PC-3 (cell line): ENCODE measurements at regions not wholly inside any gene's neighbourhood (a gene's known extent, or its start where the extent isn't known, plus 50 kb on each side); places are given as distances from the start of the nearest gene placed in this dataset.

ENCODE experiments used
- ATAC-seq: fragments of 200-7000 bp; cut with Tn5 transposase; 2 replicates; pipeline ENCODE4 v1.9.1; 2020; ENCODE audit warnings: mild to moderate bottlenecking, moderate library complexity
- BruUV-seq: library from RNA; stranded (reverse); fragments of 400-500 nt; replicated peaks from 2 replicates; lab custom pipeline; 2021; lab: Mats Ljungman, UMichigan
- CTCF ChIA-PET: fragments of 300-600 bp; sonication (Branson Sonifier 250); formaldehyde crosslinking; loops from one replicate; lab custom pipeline; 2022; ENCODE audit warnings: antibody characterized with exemption; lab: Charles Lee
- POLR2A ChIA-PET: fragments of 300-600 bp; sonication (Branson Sonifier 250); formaldehyde crosslinking; loops from one replicate; lab custom pipeline; 2022; ENCODE audit warnings: antibody characterized with exemption; ENCODE audit not compliant: unreplicated experiment; lab: Charles Lee
- DNase-seq: peaks from one replicate; pipeline ENCODE4 v3.0.0-alpha.2; 2015
- H2AFZ ChIP-seq: fragments of 300-600 bp; sonication (generic); 2 replicates; pipeline ENCODE4 v1.6.0; 2016; ENCODE audit warnings: antibody characterized with exemption, low read length
- H3F3A ChIP-seq: fragments of 300-600 bp; sonication (generic); one replicate; pipeline ENCODE4 v1.6.0; 2017; ENCODE audit warnings: antibody characterized with exemption, low read length, control low read depth, mild to moderate bottlenecking; ENCODE audit not compliant: unreplicated experiment
- H3K27ac ChIP-seq: fragments of 300-600 bp; sonication (generic); 2 replicates; pipeline ENCODE4 v1.5.1; 2016; ENCODE audit warnings: mild to moderate bottlenecking, low read length
- H3K27me3 ChIP-seq: fragments of 300-600 bp; sonication (generic); 2 replicates; pipeline ENCODE4 v1.6.1; 2016; ENCODE audit warnings: low read length, mixed read lengths
- H3K36me3 ChIP-seq: fragments of 300-600 bp; sonication (generic); 2 replicates; pipeline ENCODE4 v1.6.1; 2016; ENCODE audit warnings: low read depth, mixed run types, low read length, mixed read lengths
- H3K4me1 ChIP-seq: fragments of 300-600 bp; sonication (generic); 2 replicates; pipeline ENCODE4 v1.5.1; 2016; ENCODE audit warnings: low read length; ENCODE audit not compliant: insufficient read depth
- H3K4me2 ChIP-seq: fragments of 300-600 bp; sonication (generic); 2 replicates; pipeline ENCODE4 v1.6.0; 2016; ENCODE audit warnings: low read length
- H3K4me3 ChIP-seq: fragments of 300-600 bp; sonication (generic); 2 replicates; pipeline ENCODE4 v1.5.1; 2016; ENCODE audit warnings: mild to moderate bottlenecking, low read length, mixed read lengths
- H3K79me2 ChIP-seq: fragments of 300-600 bp; sonication (generic); 2 replicates; pipeline ENCODE4 v1.6.1; 2017; ENCODE audit warnings: low read length, mixed read lengths
- H3K9ac ChIP-seq: fragments of 300-600 bp; sonication (generic); 2 replicates; pipeline ENCODE4 v1.6.0; 2016; ENCODE audit warnings: mild to moderate bottlenecking, low read length
- H3K9me2 ChIP-seq: fragments of 300-600 bp; sonication (generic); replicated peaks from 2 replicates; pipeline ENCODE4 v1.6.1; 2016; ENCODE audit warnings: mixed run types, low read length, mixed read lengths
- H3K9me3 ChIP-seq: fragments of 300-600 bp; sonication (generic); 2 replicates; pipeline ENCODE4 v1.6.1; 2016; ENCODE audit warnings: low read length, mixed read lengths
- H4K20me1 ChIP-seq: fragments of 300-600 bp; sonication (generic); 2 replicates; pipeline ENCODE4 v1.6.1; 2016; ENCODE audit warnings: low read length, mixed read lengths
- EZH2 ChIP-seq: fragments of 300-600 bp; sonication (generic); IDR thresholded peaks from one replicate; pipeline ENCODE4 v1.6.1; 2017; ENCODE audit warnings: antibody characterized with exemption, mild to moderate bottlenecking, low read length; ENCODE audit not compliant: unreplicated experiment
- EZH2phosphoT487 ChIP-seq: fragments of 300-600 bp; sonication (generic); IDR thresholded peaks from 2 replicates; pipeline ENCODE4 v1.6.1; 2018; ENCODE audit warnings: mild to moderate bottlenecking, antibody characterized with exemption, low read length, borderline replicate concordance
- intact Hi-C: fragments of 100-400 bp; cut with micrococcal nuclease; formaldehyde crosslinking; loops from 2 replicates; pipeline ENCODE4 v1.9.0; 2023
- TF ChIP-seq, protein P1 (sequence below): fragments of 300-600 bp; sonication (generic); conservative IDR thresholded peaks from 2 replicates; pipeline ENCODE4 v1.5.1; 2017; ENCODE audit warnings: antibody characterized with exemption, low read depth, mild to moderate bottlenecking, low read length

DNA sequence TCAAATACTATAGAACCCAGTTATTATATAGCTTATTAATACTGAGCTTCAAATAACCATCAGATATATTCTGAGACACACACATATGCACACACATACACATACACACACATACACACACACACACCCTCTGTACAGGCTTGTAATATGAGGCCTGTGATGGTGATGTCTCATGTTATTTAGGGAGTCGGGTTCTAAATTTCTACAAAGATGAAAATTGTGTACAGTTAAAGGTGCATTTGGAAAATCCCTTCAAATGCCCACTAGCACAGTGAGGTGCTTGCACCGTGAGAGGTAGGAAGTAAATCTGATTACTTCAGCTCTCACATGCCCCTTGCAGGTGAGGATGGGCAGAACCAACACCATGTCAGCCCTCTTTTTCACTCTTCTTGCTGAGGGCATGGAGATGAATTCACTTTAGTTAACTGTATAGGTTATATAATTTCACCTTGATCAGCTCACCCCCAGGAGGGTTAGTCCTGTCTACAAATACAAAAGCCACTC is 294.5 kb upstream of the PROK2 start:
- Histone ChIP-seq H2AFZ (no peak overlapping the region), H3K27me3 (0 out of 2 replicates have a peak, but pooled peaks cover 7% of the 10 kb centered on the region), H3K4me2 (no peak overlapping the region), H3F3A (no peaks in the 10 kb centered on the region), H4K20me1 (no peaks in the 10 kb centered on the region), H3K9me3 (peaks cover 8% of the 10 kb centered on the region), H3K36me3 (no peaks in the 10 kb centered on the region), H3K79me2 (no peaks in the 10 kb centered on the region), H3K9ac (no peak overlapping the region), H3K9me2 (no peaks in the 10 kb centered on the region), H3K4me1 (no peaks in the 10 kb centered on the region), H3K27ac (no peak overlapping the region), H3K4me3 (no peak overlapping the region)
- intact Hi-C loops: no loop called here
- DNase-seq (no peak), ATAC-seq (no peak)
- POLR2A ChIA-PET: no interaction called here
- TF ChIP-seq EZH2: no peak
- no peak for TF ChIP-seq EZH2phosphoT487
- TF ChIP-seq, protein P1, sequence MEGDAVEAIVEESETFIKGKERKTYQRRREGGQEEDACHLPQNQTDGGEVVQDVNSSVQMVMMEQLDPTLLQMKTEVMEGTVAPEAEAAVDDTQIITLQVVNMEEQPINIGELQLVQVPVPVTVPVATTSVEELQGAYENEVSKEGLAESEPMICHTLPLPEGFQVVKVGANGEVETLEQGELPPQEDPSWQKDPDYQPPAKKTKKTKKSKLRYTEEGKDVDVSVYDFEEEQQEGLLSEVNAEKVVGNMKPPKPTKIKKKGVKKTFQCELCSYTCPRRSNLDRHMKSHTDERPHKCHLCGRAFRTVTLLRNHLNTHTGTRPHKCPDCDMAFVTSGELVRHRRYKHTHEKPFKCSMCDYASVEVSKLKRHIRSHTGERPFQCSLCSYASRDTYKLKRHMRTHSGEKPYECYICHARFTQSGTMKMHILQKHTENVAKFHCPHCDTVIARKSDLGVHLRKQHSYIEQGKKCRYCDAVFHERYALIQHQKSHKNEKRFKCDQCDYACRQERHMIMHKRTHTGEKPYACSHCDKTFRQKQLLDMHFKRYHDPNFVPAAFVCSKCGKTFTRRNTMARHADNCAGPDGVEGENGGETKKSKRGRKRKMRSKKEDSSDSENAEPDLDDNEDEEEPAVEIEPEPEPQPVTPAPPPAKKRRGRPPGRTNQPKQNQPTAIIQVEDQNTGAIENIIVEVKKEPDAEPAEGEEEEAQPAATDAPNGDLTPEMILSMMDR: no peak
- BruUV-seq: no TSS peak
- CTCF ChIA-PET: no interaction called here

DNA sequence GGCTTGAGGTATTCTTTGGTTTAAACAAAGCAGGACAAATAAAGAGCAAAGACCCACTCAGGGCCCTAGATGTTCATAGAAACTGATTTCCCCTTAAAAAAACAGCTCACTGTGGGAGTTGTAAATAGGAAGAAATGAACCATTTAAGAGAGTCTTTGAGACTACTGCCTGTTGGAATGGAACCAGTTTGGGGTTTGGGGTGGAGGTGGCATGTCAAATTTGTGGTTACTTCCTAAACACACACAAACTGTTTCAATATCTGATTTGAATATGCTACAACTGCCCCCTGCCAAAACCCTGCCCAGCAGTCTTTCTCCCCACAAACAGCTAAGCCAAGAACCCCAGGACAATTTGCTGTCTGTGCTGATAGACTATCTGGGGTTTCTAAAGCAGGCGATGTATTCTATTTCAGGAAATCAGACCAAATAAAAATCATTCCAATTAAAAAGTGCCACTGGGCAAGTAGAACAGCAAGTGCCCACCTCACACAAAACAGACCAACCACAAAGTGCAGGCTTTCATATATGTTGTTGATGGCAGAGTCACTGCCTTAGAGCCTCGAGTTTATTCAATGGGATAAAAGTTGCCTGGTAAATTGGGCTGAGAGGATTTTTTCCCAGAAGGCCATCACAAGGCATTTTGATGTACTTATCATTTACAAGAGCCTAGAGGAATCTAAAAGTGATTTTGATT is 293.9 kb upstream of the PROK2 start:
- H3K9ac ChIP-seq: no peak overlapping the region
- BruUV-seq: no TSS peak
- H3K9me3 ChIP-seq: peaks cover 8% of the 10 kb centered on the region
- no peak overlapping the region for H3K4me3 ChIP-seq
- no peak overlapping the region for H2AFZ ChIP-seq
- 0 out of 2 replicates have a peak, but pooled peaks cover 4% of the 10 kb centered on the region for H3K27me3 ChIP-seq
- no peaks in the 10 kb centered on the region for H3K36me3 ChIP-seq
- ChIA-PET CTCF (no interaction called here), POLR2A (no interaction called here)
- H3K27ac ChIP-seq: no peak overlapping the region
- TF ChIP-seq EZH2phosphoT487: no peak
- no peak for TF ChIP-seq EZH2
- TF ChIP-seq, protein P1: no peak
- H4K20me1 ChIP-seq: no peaks in the 10 kb centered on the region
- no peak overlapping the region for H3K4me2 ChIP-seq
- no peaks in the 10 kb centered on the region for H3K79me2 ChIP-seq
- no peaks in the 10 kb centered on the region for H3K4me1 ChIP-seq
- ATAC-seq (no peak), DNase-seq (no peak)
- H3K9me2 ChIP-seq: no peaks in the 10 kb centered on the region
- no peaks in the 10 kb centered on the region for H3F3A ChIP-seq
- intact Hi-C loops: no loop called here
